HepG2 (cell line): ENCODE measurements at regions not wholly inside any gene's neighbourhood (a gene's known extent, or its start where the extent isn't known, plus 50 kb on each side); places are given as distances from the start of the nearest gene placed in this dataset.

Experiments used
- ZNF256 ChIP-seq: sonication (generic); formaldehyde crosslinking; conservative IDR thresholded peaks from 2 replicates; pipeline ENCODE4 v1.4.0; 2020; ENCODE audit warnings: missing genetic modification reagents
- ZNF292 ChIP-seq: sonication (generic); formaldehyde crosslinking; IDR thresholded peaks from 2 replicates; pipeline ENCODE4 v1.8.1; 2022; ENCODE audit warnings: mild to moderate bottlenecking, low read depth, missing genetic modification reagents, borderline replicate concordance
- TF ChIP-seq, protein P1 (sequence below): sonication (generic); formaldehyde crosslinking; IDR thresholded peaks from 2 replicates; pipeline ENCODE4 v1.8.0; 2023; ENCODE audit warnings: mild to moderate bottlenecking, missing genetic modification reagents

GRCh38 chr3:21195203-21195602 is 555.8 kb downstream of the ZNF385D start:
- TF ChIP-seq, protein P1, sequence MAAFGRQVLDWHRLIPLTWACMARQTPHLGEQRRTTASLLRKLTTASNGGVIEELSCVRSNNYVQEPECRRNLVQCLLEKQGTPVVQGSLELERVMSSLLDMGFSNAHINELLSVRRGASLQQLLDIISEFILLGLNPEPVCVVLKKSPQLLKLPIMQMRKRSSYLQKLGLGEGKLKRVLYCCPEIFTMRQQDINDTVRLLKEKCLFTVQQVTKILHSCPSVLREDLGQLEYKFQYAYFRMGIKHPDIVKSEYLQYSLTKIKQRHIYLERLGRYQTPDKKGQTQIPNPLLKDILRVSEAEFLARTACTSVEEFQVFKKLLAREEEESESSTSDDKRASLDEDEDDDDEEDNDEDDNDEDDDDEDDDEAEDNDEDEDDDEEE: no peak
- no peak for TF ChIP-seq ZNF292 (CRISPR knock-in tag)
- no peak for TF ChIP-seq ZNF256 (CRISPR knock-in tag)
